Kidney (tissue), 13 donors: ENCODE measurements at regions not wholly inside any gene's neighbourhood (a gene's known extent, or its start where the extent isn't known, plus 50 kb on each side); places are given as distances from the start of the nearest gene placed in this dataset.

Experiments used
- DNase-seq, 5 donors: peaks; one replicate each; pipeline ENCODE4 v3.0.0-alpha.2; 2013 to 2020
- FAIRE-seq: peaks from 2 replicates; lab custom pipeline; 2012; peaks lifted over from hg19 to GRCh38; lab: Jason Lieb, UNC
- H3K27ac ChIP-seq, 2 donors: one replicate each; pipeline ENCODE4 v1.7.0; 2013; ENCODE audit warnings: low read depth in 2 of 2, low read length in 2 of 2, inconsistent platforms in 1 of 2
- H3K27me3 ChIP-seq: one replicate; pipeline ENCODE4 v1.7.1; 2013; ENCODE audit warnings: low read length, inconsistent platforms; ENCODE audit not compliant: control insufficient read depth, insufficient read depth
- H3K36me3 ChIP-seq, 3 donors: one replicate each; pipeline versions ENCODE4 v1.7.0 to v1.7.1; 2013; ENCODE audit warnings: low read length in 3 of 3, control low read depth in 1 of 3, inconsistent platforms in 1 of 3; ENCODE audit not compliant: insufficient read depth in 3 of 3, control insufficient read depth in 2 of 3
- H3K4me1 ChIP-seq, 3 donors: one replicate each; pipeline versions ENCODE4 v1.7.0 to v1.7.1; 2013; ENCODE audit warnings: low read length in 3 of 3, inconsistent platforms in 1 of 3, low read depth in 1 of 3; ENCODE audit not compliant: control insufficient read depth in 2 of 3, insufficient read depth in 2 of 3
- H3K4me3 ChIP-seq, 3 donors: one replicate each; pipeline versions ENCODE4 v1.7.0 to v1.8.1; 2013; ENCODE audit warnings: low read length in 3 of 3, control low read depth in 1 of 3, inconsistent platforms in 1 of 3
- H3K9ac ChIP-seq, 3 donors: one replicate each; pipeline versions ENCODE4 v1.7.0 to v1.7.1; 2013; ENCODE audit warnings: low read length in 3 of 3, control low read depth in 1 of 3, inconsistent platforms in 1 of 3
- H3K9me3 ChIP-seq, 3 donors: one replicate each; pipeline versions ENCODE4 v1.7.0 to v1.7.1; 2013; ENCODE audit warnings: low read length in 3 of 3, control low read depth in 1 of 3, inconsistent platforms in 1 of 3; ENCODE audit not compliant: control insufficient read depth in 2 of 3, insufficient read depth in 1 of 3
- CTCF ChIP-seq: IDR thresholded peaks from 3 replicates; pipeline ENCODE4 v1.5.1; 2012; ENCODE audit warnings: mild to moderate bottlenecking, moderate library complexity, borderline replicate concordance; ENCODE audit not compliant: insufficient read depth; ENCODE audit errors: extremely low read depth
- intact Hi-C: fragments of 100-400 bp; cut with DNase I; formaldehyde crosslinking; loops from one replicate; pipeline ENCODE4 v1.11.1; 2022
- donor health status: control.
- donor health status: control.
- donor health status: control.
- donor health status: control.
- donor health status: control.
- donor health status: DM: yes; HTN: yes; CAD: no.
- donor health status: Normal renal cell carcinoma (clear cell type).

- Histone ChIP-seq H3K4me3 (no peak overlapping the region), H3K27me3 (no peaks in the 10 kb centered on the region), H3K36me3 (no peaks in the 10 kb centered on the region), H3K27ac (peak overlapping the region; percentile 57 to 63), H3K9me3 (no peaks in the 10 kb centered on the region), H3K9ac (no peak overlapping the region), H3K4me1 (peaks cover 8 to 33% (median 22%) of the 10 kb centered on the region in 3 donors)
- intact Hi-C loops = no loop called here
- FAIRE-seq (no peak), DNase-seq (no peak)
- TF ChIP-seq CTCF = no peak
Measured at GRCh38 chr5:142508591-142508990, 177.3 kb downstream of the FGF1 start.

- H3K36me3 ChIP-seq = no peaks in the 10 kb centered on the region
- H3K4me3 ChIP-seq = peak overlapping the region in 2 of 3 donors; percentile 23 to 30
- peaks cover 8 to 32% (median 22%) of the 10 kb centered on the region in 3 donors for H3K4me1 ChIP-seq
- intact Hi-C loops = no loop called here
- no peaks in the 10 kb centered on the region for H3K9me3 ChIP-seq
- peak overlapping the region; percentile 57 to 63 for H3K27ac ChIP-seq
- DNase-seq (peak in 3 of 5 donors; percentile 41 to 81 (median 80)), FAIRE-seq (peak; percentile 25)
- H3K9ac ChIP-seq = peak overlapping the region in 1 of 3 donors; percentile 1
- no peak for TF ChIP-seq CTCF
- no peaks in the 10 kb centered on the region for H3K27me3 ChIP-seq
Measured at GRCh38 chr5:142507531-142508372, 178.1 kb downstream of the FGF1 start.

- Histone ChIP-seq H3K9me3 (no peaks in the 10 kb centered on the region), H3K4me3 (no peak overlapping the region), H3K27me3 (no peaks in the 10 kb centered on the region), H3K9ac (no peak overlapping the region), H3K36me3 (no peaks in the 10 kb centered on the region), H3K4me1 (peaks cover 8 to 25% (median 25%) of the 10 kb centered on the region in 3 donors), H3K27ac (peak overlapping the region in 1 of 2 donors; percentile 13)
- TF ChIP-seq CTCF = no peak
- intact Hi-C loops = no loop called here
- FAIRE-seq (no peak), DNase-seq (no peak)
Measured at GRCh38 chr5:142506756-142507155, 179.1 kb downstream of the FGF1 start.
